ENCODE measurements at regions not wholly inside any gene's neighbourhood (a gene's known extent, or its start where the extent isn't known, plus 50 kb on each side); places are given as distances from the start of the nearest gene placed in this dataset.

GRCh38 chr5:24804221-24804681 is 159.5 kb upstream of the CDH10 start:
- no peak for DNase-seq

DNA sequence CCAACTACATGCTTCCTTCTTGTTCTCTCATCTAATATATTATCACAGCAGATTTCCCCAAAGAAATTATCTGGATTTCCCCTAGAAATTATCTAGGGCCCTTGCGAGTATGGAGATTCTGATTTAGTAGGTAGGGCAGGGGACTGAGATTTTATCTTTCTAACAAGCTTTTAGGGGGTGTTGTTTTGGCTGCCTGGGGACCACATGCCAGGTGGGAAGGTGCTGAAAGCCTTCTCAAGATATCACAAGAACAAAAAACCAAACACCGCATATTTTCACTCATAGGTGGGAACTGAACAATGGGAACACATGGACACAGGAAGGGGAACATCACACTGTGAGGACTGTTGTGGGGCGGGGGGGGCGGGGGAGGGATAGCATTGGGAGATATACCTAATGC is 146.5 kb upstream of the CDH10 start:
- no peak for DNase-seq

GRCh38 chr5:24789611-24790351 is 145.0 kb upstream of the CDH10 start:
- no peak for DNase-seq

DNA sequence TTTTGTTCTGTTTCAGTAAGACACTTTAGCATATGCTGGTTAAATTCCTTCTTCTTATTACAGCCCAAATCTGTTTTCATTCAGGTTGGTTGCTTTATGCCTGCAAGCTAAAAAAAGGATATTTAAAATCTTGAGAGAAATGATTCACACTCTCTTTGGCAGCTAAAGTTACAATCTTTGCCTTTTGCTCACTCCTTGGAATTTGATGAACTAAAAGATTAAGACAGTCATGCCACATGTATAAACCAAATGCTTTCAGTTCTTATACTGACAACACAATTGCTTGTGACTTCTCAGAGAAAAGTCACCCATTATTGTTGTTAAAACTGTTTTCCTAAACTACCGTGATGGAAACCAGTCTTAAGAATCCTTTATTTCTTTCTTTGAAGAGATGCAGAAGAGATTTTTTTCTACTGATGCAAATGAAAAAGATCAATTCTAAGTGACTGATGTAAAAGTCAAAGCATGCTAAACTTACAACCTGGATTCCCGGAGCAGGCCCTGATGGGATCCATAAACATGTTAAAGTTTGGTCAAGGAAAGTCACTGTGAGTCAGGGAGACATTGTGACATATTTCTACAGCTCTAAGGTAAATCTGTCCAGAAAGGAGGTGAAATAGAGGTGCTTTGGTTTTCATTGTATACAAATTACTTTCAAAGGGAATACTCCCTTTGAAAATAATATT is 144.2 kb upstream of the CDH10 start:
- DNase-seq = no peak

GRCh38 chr5:24786108-24786507 is 141.3 kb upstream of the CDH10 start:
- no peak for DNase-seq

- no peak for DNase-seq
Observed at GRCh38 chr5:24783596-24783995, 138.8 kb upstream of the CDH10 start.

DNA sequence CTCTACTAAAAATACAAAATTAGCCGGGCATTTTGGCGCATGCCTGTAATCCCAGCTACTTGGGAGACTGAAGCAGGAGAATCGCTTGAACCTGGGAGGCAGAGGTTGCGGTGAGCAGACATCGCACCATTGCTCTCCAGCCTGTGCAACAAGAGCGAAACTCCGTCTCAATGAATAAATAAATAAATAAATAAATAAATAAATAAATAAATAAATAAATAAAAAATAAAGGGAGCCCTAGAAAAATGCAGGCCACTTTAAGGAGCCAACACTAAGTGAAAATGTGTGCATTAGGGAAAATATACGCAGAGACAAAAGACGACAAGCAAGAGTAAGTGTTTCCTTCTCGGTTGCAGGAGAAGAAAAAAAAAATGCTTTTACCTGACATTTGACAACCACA is 132.6 kb upstream of the CDH10 start:
- no peak for DNase-seq

DNA sequence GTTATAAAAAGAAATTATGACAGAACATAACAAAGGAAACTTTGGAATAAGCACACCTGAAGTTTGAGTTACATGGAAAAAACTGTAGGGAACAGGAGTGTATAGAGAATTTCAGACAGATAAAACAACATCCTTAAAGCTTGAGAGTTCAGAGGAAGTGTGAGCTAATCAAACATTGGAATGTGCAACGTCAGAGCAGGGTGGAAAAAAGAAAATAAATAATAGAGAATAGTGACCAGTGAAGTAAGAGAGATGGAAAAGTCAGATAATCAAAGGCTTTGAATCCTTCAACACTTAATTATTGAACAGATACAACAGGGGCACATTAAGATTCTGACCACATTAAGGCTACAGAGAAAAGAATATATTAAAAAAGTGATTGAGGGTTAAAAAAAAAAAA is 128.5 kb upstream of the CDH10 start:
- DNase-seq = no peak

DNA sequence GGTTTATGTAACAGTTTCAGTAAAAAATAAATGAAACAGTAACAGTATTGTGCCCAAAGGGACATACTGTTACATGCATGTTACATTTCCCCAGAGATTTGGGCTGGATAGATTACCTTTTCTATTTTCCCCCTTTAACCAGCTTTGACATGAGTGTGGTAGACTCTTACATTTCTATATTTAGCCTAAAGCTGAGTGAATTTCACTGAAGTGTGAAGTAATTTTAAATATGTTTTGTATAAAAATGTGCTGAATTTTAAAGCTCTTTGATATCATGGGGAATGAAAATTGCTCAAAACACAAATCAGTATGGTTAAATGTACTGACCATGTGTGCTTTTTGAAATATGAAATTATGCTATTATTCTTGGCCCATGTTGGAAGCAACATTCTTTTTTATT is 122.3 kb upstream of the CDH10 start:
- DNase-seq = no peak

DNA sequence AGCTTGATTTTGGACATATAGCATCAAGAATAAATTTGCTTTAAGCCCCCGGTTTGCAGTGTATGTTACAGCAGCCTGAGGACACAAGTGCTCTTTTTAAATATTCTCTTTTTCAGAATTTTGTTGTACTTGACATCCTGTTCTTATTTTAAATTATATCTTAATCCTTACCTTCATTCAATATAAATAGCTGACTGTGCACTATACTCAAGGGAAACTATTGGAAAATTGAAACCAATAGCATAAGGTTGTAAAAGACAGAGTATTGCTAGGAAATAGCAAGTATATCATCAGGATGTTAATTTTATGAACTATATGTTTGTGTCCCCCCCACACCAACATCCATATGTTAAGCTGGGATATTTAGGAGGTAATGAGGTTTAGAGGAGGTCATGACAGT is 120.4 kb upstream of the CDH10 start:
- no peak for DNase-seq

DNA sequence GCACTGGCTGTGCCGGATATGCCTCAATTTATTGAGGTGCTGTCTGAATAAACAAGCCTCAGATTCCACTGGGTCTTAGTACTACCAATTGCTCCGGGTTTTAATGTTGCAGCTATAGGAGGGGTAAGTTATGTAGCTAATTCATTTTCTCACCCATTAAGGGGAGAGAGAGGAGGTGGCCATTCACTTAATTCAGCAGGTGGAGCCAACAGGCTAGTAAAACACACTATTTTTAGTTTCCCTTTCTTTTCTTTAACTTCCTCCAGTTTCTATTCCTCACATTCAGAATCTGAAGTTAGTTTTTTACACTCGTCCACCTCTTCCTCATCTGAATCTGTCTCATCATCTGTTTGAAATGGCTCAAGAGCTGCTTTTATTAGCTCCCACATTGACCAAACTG is 105.6 kb upstream of the CDH10 start:
- no peak for DNase-seq

GRCh38 chr5:24749701-24750100 is 104.9 kb upstream of the CDH10 start:
- DNase-seq = no peak

- no peak for DNase-seq
Observed at GRCh38 chr5:24747327-24747726, 102.5 kb upstream of the CDH10 start.

- no peak for DNase-seq
Observed at GRCh38 chr5:24742334-24742733, 97.6 kb upstream of the CDH10 start.

DNA sequence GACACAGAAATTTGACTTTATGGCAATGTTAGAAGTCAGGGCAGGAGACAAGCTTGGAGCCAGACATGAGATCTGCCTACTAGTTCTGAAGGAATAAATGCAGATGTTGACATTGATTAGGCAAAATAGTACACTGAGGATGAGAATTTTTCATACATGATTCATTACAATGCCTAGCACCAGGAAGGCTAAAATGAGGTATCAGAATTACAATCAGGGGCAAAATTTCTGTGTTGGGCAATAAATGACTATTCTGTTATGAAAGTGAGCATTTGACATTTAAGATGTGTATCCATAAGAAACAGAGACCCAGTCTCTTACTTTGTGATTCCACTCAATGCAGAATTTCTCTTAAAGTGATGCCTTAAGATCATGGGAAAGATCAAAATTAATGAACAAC is 92.4 kb upstream of the CDH10 start:
- DNase-seq = no peak

- DNase-seq = no peak
Observed at GRCh38 chr5:24735284-24735683, 90.5 kb upstream of the CDH10 start.

- no peak for DNase-seq
Observed at GRCh38 chr5:24732184-24732583, 87.4 kb upstream of the CDH10 start.

DNA sequence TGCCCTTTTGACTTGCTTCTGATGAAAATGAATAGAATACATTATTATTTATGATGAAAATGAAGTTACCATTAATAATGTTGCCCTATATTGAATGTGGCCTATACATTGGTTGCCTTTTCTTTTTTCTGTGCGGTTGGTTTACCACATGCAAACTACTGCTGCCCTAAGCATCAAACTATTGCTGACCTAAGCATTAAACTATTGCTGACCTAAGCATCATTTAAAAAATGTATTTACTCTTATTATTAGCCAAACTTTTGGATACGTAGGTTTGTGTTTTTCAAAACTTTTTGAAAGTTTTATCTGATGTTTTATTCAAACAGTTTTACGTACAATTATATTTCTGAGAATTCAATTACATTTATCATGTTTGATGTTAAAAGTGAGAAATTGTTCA is 76.0 kb upstream of the CDH10 start:
- no peak for DNase-seq

- DNase-seq = no peak
Observed at GRCh38 chr5:24714746-24715145, 70.0 kb upstream of the CDH10 start.

DNA sequence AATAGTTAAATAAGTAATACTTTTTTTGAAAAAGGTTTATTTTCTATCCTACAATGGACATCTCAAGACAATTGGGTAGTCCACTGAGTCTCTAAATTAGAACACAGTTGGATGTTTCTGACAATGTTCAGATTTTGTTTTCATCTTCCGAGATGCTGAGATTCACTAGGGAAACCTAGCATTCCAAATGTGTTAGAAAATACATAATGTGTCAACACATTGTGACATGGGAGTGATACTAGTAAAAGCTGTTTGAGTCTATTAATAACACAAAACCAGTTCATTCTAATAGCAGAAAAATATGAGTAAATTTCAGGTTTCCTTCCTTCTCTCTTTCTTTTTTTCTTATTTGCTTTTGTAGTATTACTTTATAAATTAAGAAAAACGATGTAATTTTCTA is 68.2 kb upstream of the CDH10 start:
- no peak for DNase-seq

DNA sequence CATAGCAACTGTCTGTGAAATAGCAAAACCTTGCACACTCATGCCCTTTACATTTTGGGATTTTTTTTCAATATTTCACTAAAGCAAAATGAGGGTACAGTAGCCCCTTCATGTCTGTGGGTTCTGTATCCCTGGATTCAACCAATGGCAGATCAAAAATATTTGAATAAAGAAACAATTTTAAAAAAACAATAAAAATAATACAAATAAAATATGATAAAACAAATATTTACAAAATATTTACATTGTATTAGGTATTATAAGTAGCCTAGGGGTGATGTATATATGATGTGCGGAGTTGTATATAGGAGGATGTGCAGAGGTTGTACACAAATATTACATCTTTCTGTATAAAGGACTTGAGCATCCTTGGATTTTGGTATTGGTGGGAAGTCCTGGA is 67.3 kb upstream of the CDH10 start:
- DNase-seq = no peak

DNA sequence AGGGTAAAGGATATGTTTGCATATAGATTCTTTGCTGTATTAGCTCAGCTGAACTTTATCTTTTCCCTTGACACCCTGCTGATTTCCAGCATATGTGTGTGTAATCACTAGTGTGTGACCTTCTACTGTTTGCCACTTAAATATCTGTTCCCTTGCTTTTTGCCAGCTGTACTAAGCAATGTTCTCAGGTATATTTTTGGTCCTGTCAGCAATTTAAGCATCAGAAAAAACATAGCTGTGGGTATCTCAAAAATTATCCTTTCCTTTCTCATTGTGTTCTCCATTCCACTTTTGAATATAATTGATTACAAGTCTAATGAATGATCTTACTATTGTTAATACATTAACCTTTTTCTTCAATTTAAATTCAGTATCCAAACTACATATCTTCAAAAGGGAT is 59.2 kb upstream of the CDH10 start:
- no peak for DNase-seq

Data from AML-193 (cell line).